Endodermal cell (in vitro differentiated cells): ENCODE measurements at regions not wholly inside any gene's neighbourhood (a gene's known extent, or its start where the extent isn't known, plus 50 kb on each side); places are given as distances from the start of the nearest gene placed in this dataset.
A peak's percentile ranks its signal among the peaks of the same experiment; 100 is the strongest.
"Not testable (repeated sequence)": the region's sequence is repeated elsewhere in the genome, so short reads cannot be mapped to it uniquely, and the experiment has no call there.

ENCODE experiments used
- DNase-seq: peaks from one replicate; pipeline ENCODE4 v3.0.0-alpha.2; 2017
- H3K27ac ChIP-seq: 2 replicates; pipeline ENCODE4 v1.5.1; 2013; ENCODE audit warnings: mild to moderate bottlenecking, low read depth, low read length, moderate library complexity
- H3K27me3 ChIP-seq: 2 replicates; pipeline ENCODE4 v1.6.1; 2013; ENCODE audit warnings: mild to moderate bottlenecking, low read length, moderate library complexity; ENCODE audit not compliant: insufficient read depth, control insufficient read depth, poor library complexity, severe bottlenecking
- H3K36me3 ChIP-seq: 2 replicates; pipeline ENCODE4 v1.7.0; 2013; ENCODE audit warnings: mild to moderate bottlenecking, low read length, moderate library complexity; ENCODE audit not compliant: control insufficient read depth, insufficient read depth
- H3K4me1 ChIP-seq: one replicate; pipeline ENCODE4 v1.7.0; 2013; ENCODE audit warnings: low read length; ENCODE audit not compliant: control insufficient read depth, insufficient read depth
- H3K4me3 ChIP-seq: 2 replicates; pipeline ENCODE4 v1.5.1; 2013; ENCODE audit warnings: mild to moderate bottlenecking, low read length, moderate library complexity
- H3K9ac ChIP-seq: 2 replicates; pipeline ENCODE4 v1.6.1; 2013; ENCODE audit warnings: mild to moderate bottlenecking, low read length, moderate library complexity; ENCODE audit not compliant: poor library complexity, severe bottlenecking; ENCODE audit errors: extremely low read depth
- H3K9me3 ChIP-seq: 2 replicates; pipeline ENCODE4 v1.6.1; 2013; ENCODE audit warnings: mild to moderate bottlenecking, low read length, moderate library complexity; ENCODE audit not compliant: control insufficient read depth
- H3K27ac Mint-ChIP-seq: 2 replicates; pipeline ENCODE4 v1.8.0; 2020; ENCODE audit warnings: mixed read lengths
- H3K27me3 Mint-ChIP-seq: 2 replicates; pipeline ENCODE4 v1.8.0; 2021; ENCODE audit warnings: mild to moderate bottlenecking, mixed read lengths; ENCODE audit not compliant: insufficient read depth
- H3K36me3 Mint-ChIP-seq: 2 replicates; pipeline ENCODE4 v1.8.0; 2020; ENCODE audit warnings: low read depth, mixed read lengths
- H3K4me1 Mint-ChIP-seq: 2 replicates; pipeline ENCODE4 v1.8.0; 2020; ENCODE audit warnings: mixed read lengths
- H3K4me3 Mint-ChIP-seq: 2 replicates; pipeline ENCODE4 v1.8.0; 2020; ENCODE audit warnings: mild to moderate bottlenecking, moderate library complexity, mixed read lengths
- H3K9me3 Mint-ChIP-seq: 2 replicates; pipeline ENCODE4 v1.8.0; 2020; ENCODE audit warnings: mild to moderate bottlenecking, mixed read lengths
- CTCF ChIP-seq: fragments of 200-600 bp; sonication (generic); conservative IDR thresholded peaks from 2 replicates; pipeline ENCODE4 v1.5.0; 2021; ENCODE audit warnings: antibody characterized with exemption, mild to moderate bottlenecking
- WGBS, 2 experiments: methylation state at CpG; one replicate each; pipeline versions ENCODE4 v1.1.5 to v1.1.7; 2013; ENCODE audit warnings: missing lambda C conversion rate in 2 of 2, mixed read lengths in 1 of 2; ENCODE audit not compliant: insufficient coverage in 1 of 2, insufficient read length in 1 of 2; 5-methylcytosine and 5-hydroxymethylcytosine counted together

GRCh38 chr7:113270790-113271189 is 152.4 kb upstream of the SMIM30 start:
- peaks cover 47% of the 10 kb centered on the region for H3K9me3 Mint-ChIP-seq
- Histone ChIP-seq H3K4me1 (no peaks in the 10 kb centered on the region), H3K9me3 (peaks cover 69% of the 10 kb centered on the region), H3K9ac (no peak overlapping the region), H3K4me3 (peak overlapping the region; percentile 26), H3K27me3 (no peaks in the 10 kb centered on the region), H3K27ac (no peak overlapping the region), H3K36me3 (no peaks in the 10 kb centered on the region)
- no peak for DNase-seq
- H3K4me3 Mint-ChIP-seq = no peak overlapping the region
- no peaks in the 10 kb centered on the region for H3K36me3 Mint-ChIP-seq
- H3K27me3 Mint-ChIP-seq = peaks cover 3% of the 10 kb centered on the region
- no peak for TF ChIP-seq CTCF
- H3K27ac Mint-ChIP-seq = no peak overlapping the region
- H3K4me1 Mint-ChIP-seq = no peaks in the 10 kb centered on the region
- 75 to 90% methylated on average over 1 to 2 of the region's 2 CpGs for WGBS, 2 experiments

GRCh38 chr7:113269592-113269991 is 151.2 kb upstream of the SMIM30 start:
- H3K36me3 Mint-ChIP-seq, H3K9ac ChIP-seq, H3K27ac Mint-ChIP-seq, H3K4me3 ChIP-seq, H3K36me3 ChIP-seq, DNase-seq, H3K4me1 ChIP-seq, H3K4me1 Mint-ChIP-seq, H3K27me3 ChIP-seq, H3K4me3 Mint-ChIP-seq, H3K27me3 Mint-ChIP-seq, H3K27ac ChIP-seq: not testable (repeated sequence)
- H3K9me3 Mint-ChIP-seq = peaks cover 42% of the 10 kb centered on the region
- 98% methylated on average over 2 of the region's 3 CpGs; no CpG with 5 or more reads in 1 of the 2 experiments for WGBS, 2 experiments
- peaks cover 57% of the 10 kb centered on the region for H3K9me3 ChIP-seq

- Mint-ChIP-seq H3K36me3 (peaks cover 2% of the 10 kb centered on the region), H3K27ac (no peak overlapping the region), H3K4me3 (no peak overlapping the region), H3K4me1 (no peaks in the 10 kb centered on the region), H3K9me3 (peaks cover 44% of the 10 kb centered on the region), H3K27me3 (peaks cover 1% of the 10 kb centered on the region)
- Histone ChIP-seq H3K27me3 (no peaks in the 10 kb centered on the region), H3K27ac (no peak overlapping the region), H3K4me1 (no peaks in the 10 kb centered on the region), H3K36me3 (no peaks in the 10 kb centered on the region), H3K9me3 (peaks cover 49% of the 10 kb centered on the region), H3K9ac (no peak overlapping the region), H3K4me3 (no peak overlapping the region)
- no peak for TF ChIP-seq CTCF
- WGBS, 2 experiments = 85 to 92% methylated on average over 3 of the region's 3 CpGs
- DNase-seq = no peak
Measured at GRCh38 chr7:113268757-113269156, 150.4 kb upstream of the SMIM30 start.

- Histone ChIP-seq H3K27ac (no peak overlapping the region), H3K9me3 (peaks cover 43% of the 10 kb centered on the region), H3K27me3 (no peaks in the 10 kb centered on the region), H3K36me3 (no peaks in the 10 kb centered on the region), H3K9ac (no peak overlapping the region), H3K4me1 (no peaks in the 10 kb centered on the region), H3K4me3 (no peak overlapping the region)
- no peak for DNase-seq
- peaks cover 2% of the 10 kb centered on the region for H3K27me3 Mint-ChIP-seq
- no peak overlapping the region for H3K27ac Mint-ChIP-seq
- no peak for TF ChIP-seq CTCF
- 95 to 96% methylated on average over 3 to 4 of the region's 4 CpGs for WGBS, 2 experiments
- no peak overlapping the region for H3K4me3 Mint-ChIP-seq
- H3K4me1 Mint-ChIP-seq = no peaks in the 10 kb centered on the region
- peaks cover 44% of the 10 kb centered on the region for H3K9me3 Mint-ChIP-seq
- peaks cover 2% of the 10 kb centered on the region for H3K36me3 Mint-ChIP-seq
Measured at GRCh38 chr7:113267885-113268284, 149.5 kb upstream of the SMIM30 start.
